Breast epithelium (tissue), 3 donors: ENCODE measurements at regions not wholly inside any gene's neighbourhood (a gene's known extent, or its start where the extent isn't known, plus 50 kb on each side); places are given as distances from the start of the nearest gene placed in this dataset.

Experiments used
- CTCF ChIP-seq, 3 donors: fragments of 450-650 bp; IDR thresholded peaks; one replicate each; pipeline ENCODE4 v1.5.1; 2016 to 2017; ENCODE audit warnings: antibody characterized with exemption in 3 of 3, mild to moderate bottlenecking in 3 of 3, moderate library complexity in 3 of 3
- POLR2A ChIP-seq: fragments of 450-650 bp; IDR thresholded peaks from one replicate; pipeline ENCODE4 v1.6.1; 2016; ENCODE audit warnings: antibody characterized with exemption, mild to moderate bottlenecking, moderate library complexity
- POLR2AphosphoS5 ChIP-seq, 3 donors: sonication (generic); formaldehyde crosslinking; IDR thresholded peaks; one replicate each; pipeline ENCODE4 v1.6.1; 2017; ENCODE audit warnings: antibody characterized with exemption in 3 of 3

GRCh38 chr15:31563421-31563820, 236.8 kb downstream of the KLF13 start:
- no peak for TF ChIP-seq CTCF (IDR thresholded peaks at IDR 0.05)
- no peak for TF ChIP-seq POLR2A
- no peak for TF ChIP-seq POLR2AphosphoS5 (IDR thresholded peaks at IDR 0.05)
